DOHH2 (cell line): ENCODE measurements at regions not wholly inside any gene's neighbourhood (a gene's known extent, or its start where the extent isn't known, plus 50 kb on each side); places are given as distances from the start of the nearest gene placed in this dataset.

Experiments
- CTCF ChIP-seq: fragments of 200-600 bp; sonication (generic); IDR thresholded peaks from one replicate; pipeline ENCODE4 v1.5.1; 2014; ENCODE audit warnings: antibody characterized with exemption, mild to moderate bottlenecking, low read depth, low read length; ENCODE audit not compliant: poor library complexity, severe bottlenecking
- EZH2phosphoT487 ChIP-seq: fragments of 200-600 bp; sonication (generic); IDR thresholded peaks from 2 replicates; pipeline ENCODE4 v1.6.1; 2017; ENCODE audit warnings: borderline replicate concordance, mild to moderate bottlenecking, antibody characterized with exemption, low read length, moderate library complexity, mixed read lengths

DNA sequence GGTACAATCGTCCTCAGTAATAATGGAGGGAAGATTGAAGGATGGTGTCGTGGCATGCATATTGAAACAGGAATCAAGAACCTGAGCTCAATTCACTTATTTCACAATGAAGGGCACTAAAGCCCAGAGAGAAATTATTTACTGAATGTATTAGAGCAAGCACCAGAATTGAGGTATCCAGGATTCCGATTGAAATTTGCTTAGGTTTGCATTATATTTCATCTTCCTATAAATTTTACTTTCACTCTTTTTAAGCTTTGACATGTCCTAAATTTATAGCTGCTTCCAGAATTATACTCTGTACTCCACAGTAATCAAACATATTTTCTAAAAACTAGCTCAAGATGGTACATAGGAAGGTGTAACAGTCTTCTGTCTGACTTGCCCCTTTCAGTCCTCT is 454.9 kb upstream of the HTR2A start:
- no peak for TF ChIP-seq CTCF
- TF ChIP-seq EZH2phosphoT487 = no peak
